NCI-H1694 (cell line): ENCODE measurements at regions not wholly inside any gene's neighbourhood (a gene's known extent, or its start where the extent isn't known, plus 50 kb on each side); places are given as distances from the start of the nearest gene placed in this dataset.
"Not testable (repeated sequence)": the region's sequence is repeated elsewhere in the genome, so short reads cannot be mapped to it uniquely, and the experiment has no call there.

Source experiments
- DNase-seq: peaks from one replicate; lab custom pipeline; 2025; lab: John Stamatoyannopoulos, UW

GRCh38 chr19:28737021-28737895, 475.7 kb downstream of the UQCRFS1 start:
- no peak for DNase-seq

GRCh38 chr19:28736528-28736927, 476.4 kb downstream of the UQCRFS1 start:
- no peak for DNase-seq

- DNase-seq: no peak
Measured at GRCh38 chr19:28731577-28731976, 481.4 kb downstream of the UQCRFS1 start.

GRCh38 chr19:28730791-28731512, 482.0 kb downstream of the UQCRFS1 start:
- no peak for DNase-seq

GRCh38 chr19:28727480-28728159, 485.3 kb downstream of the UQCRFS1 start:
- DNase-seq: no peak

- DNase-seq: no peak
Measured at GRCh38 chr19:28726533-28727479, 486.1 kb downstream of the UQCRFS1 start.

GRCh38 chr19:28718909-28719308, 494.0 kb downstream of the UQCRFS1 start:
- DNase-seq: no peak

GRCh38 chr19:28715157-28715556, 497.8 kb downstream of the UQCRFS1 start:
- DNase-seq: no peak

- DNase-seq: no peak
Measured at GRCh38 chr19:28711411-28711810, 501.5 kb downstream of the UQCRFS1 start.

- DNase-seq: peak; percentile 56
Measured at GRCh38 chr19:28710278-28710677, 502.7 kb downstream of the UQCRFS1 start.

GRCh38 chr19:28706693-28707092, 506.3 kb downstream of the UQCRFS1 start:
- DNase-seq: no peak

- no peak for DNase-seq
Measured at GRCh38 chr19:28705008-28705407, 507.9 kb downstream of the UQCRFS1 start.

GRCh38 chr19:28703400-28703956, 509.5 kb downstream of the UQCRFS1 start:
- no peak for DNase-seq

GRCh38 chr19:28701491-28701890, 511.5 kb downstream of the UQCRFS1 start:
- DNase-seq: no peak

GRCh38 chr19:28700176-28700575, 512.8 kb downstream of the UQCRFS1 start:
- DNase-seq: no peak

- DNase-seq: no peak
Measured at GRCh38 chr19:28697308-28697707, 515.6 kb downstream of the UQCRFS1 start.

GRCh38 chr19:28694812-28695211, 518.1 kb downstream of the UQCRFS1 start:
- DNase-seq: no peak

- no peak for DNase-seq
Measured at GRCh38 chr19:28691683-28692082, 521.3 kb downstream of the UQCRFS1 start.

GRCh38 chr19:28689464-28689863, 523.5 kb downstream of the UQCRFS1 start:
- DNase-seq: not testable (repeated sequence)

GRCh38 chr19:28687296-28687695, 525.7 kb downstream of the UQCRFS1 start:
- no peak for DNase-seq

GRCh38 chr19:28686756-28687155, 526.2 kb downstream of the UQCRFS1 start:
- no peak for DNase-seq
